ENCODE measurements at regions not wholly inside any gene's neighbourhood (a gene's known extent, or its start where the extent isn't known, plus 50 kb on each side); places are given as distances from the start of the nearest gene placed in this dataset.
"Not testable (repeated sequence)": the region's sequence is repeated elsewhere in the genome, so short reads cannot be mapped to it uniquely, and the experiment has no call there.

DNA sequence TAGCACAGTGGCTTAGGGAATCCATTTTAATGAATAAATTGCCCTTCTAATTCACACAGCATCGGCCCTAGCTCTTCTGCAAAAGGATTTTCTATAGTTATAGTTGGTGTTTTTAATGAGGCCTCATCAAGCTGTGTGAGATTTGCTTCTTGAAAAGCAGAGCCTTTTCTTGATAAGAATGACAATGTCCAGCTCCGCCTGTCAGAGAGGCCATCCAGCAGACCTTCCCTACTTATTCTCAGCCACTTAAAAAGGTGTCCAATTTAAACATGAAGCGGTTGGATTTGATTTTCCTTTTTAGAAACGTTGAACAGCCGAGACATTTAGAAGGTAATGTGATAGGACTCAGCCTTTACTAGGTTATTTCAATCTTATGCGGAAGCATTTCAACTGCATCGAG, 134.4 kb downstream of the ZNF608 start:
- ATAC-seq (ENCODE audit: low FRiP score) = no peak
- TF ChIP-seq, protein P1, sequence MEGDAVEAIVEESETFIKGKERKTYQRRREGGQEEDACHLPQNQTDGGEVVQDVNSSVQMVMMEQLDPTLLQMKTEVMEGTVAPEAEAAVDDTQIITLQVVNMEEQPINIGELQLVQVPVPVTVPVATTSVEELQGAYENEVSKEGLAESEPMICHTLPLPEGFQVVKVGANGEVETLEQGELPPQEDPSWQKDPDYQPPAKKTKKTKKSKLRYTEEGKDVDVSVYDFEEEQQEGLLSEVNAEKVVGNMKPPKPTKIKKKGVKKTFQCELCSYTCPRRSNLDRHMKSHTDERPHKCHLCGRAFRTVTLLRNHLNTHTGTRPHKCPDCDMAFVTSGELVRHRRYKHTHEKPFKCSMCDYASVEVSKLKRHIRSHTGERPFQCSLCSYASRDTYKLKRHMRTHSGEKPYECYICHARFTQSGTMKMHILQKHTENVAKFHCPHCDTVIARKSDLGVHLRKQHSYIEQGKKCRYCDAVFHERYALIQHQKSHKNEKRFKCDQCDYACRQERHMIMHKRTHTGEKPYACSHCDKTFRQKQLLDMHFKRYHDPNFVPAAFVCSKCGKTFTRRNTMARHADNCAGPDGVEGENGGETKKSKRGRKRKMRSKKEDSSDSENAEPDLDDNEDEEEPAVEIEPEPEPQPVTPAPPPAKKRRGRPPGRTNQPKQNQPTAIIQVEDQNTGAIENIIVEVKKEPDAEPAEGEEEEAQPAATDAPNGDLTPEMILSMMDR (IDR thresholded peaks at IDR 0.05) = no peak
- no peak for DNase-seq (ENCODE audit: low spot score)

GRCh38 chr5:124611262-124611661, 135.2 kb downstream of the ZNF608 start:
- not testable (repeated sequence) for ATAC-seq (ENCODE audit: low FRiP score); DNase-seq (ENCODE audit: low spot score)

DNA sequence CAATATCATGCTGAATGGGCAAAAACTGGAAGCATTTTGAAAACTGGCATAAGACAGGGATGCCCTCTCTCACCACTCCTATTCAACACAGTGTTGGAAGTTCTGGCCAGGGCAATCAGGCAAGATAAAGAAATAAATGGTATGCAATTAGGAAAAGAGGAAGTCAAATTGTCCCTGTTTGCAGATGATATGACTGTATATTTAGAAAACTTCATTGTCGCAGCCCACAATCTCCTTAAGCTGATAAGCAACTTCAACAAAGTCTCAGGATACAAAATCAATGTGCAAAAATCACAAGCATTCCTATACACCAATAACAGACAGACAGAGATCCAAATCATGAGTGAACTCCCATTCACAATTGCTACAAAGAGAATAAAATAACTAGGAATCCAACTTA, 136.8 kb downstream of the ZNF608 start:
- ATAC-seq (ENCODE audit: low FRiP score); DNase-seq (ENCODE audit: low spot score): not testable (repeated sequence)

- TF ChIP-seq, protein P1 (IDR thresholded peaks at IDR 0.05) = no peak
- DNase-seq (ENCODE audit: low spot score) = no peak
- ATAC-seq (ENCODE audit: low FRiP score) = no peak
These were observed 139.9 kb downstream of the ZNF608 start for GRCh38 chr5:124606543-124606942.

DNA sequence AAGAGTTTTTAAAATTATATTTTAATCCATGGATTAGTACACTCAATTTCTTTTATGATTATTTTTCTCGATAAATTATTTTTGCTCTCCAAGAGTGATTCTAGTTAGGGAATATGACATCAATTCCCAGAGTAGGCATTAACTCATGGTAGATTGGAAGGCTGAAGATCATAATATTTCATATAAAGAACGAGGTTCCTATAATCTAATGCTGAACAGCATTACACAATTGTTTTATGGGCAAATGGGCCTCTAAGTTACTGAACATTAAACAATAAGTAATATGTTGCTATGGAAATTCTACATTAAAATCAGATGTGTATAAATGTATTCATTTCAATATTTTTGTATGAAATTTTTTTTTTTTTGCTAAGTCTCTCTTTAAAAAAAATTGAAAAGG, 140.3 kb downstream of the ZNF608 start:
- ATAC-seq (ENCODE audit: low FRiP score) (no peak), DNase-seq (ENCODE audit: low spot score) (no peak)
- TF ChIP-seq, protein P1 (IDR thresholded peaks at IDR 0.05) = no peak

GRCh38 chr5:124605541-124605940, 140.9 kb downstream of the ZNF608 start:
- TF ChIP-seq, protein P1 (IDR thresholded peaks at IDR 0.05) = no peak
- no peak for DNase-seq (ENCODE audit: low spot score)
- ATAC-seq (ENCODE audit: low FRiP score) = no peak

DNA sequence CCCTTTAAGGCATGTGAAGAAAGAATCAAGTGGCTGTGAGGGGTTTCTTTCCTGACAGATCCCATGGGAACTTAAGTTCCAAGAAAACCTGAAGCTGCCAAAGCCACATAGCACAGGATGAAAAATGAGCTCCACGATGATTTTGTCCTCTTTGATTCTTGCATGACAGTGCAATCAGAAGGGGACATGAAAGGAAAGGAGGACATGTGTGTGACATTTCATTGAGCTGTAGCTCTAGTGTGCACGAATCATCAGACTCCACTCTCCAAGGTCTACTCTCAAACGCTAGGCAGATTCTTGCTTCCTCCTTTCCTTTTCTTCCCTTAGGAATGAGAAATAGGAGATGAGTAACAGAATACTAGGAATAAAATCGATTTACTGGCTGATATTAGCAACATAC, 142.0 kb downstream of the ZNF608 start:
- DNase-seq (ENCODE audit: low spot score) (no peak), ATAC-seq (ENCODE audit: low FRiP score) (no peak)
- TF ChIP-seq, protein P1 (IDR thresholded peaks at IDR 0.05) = no peak

DNA sequence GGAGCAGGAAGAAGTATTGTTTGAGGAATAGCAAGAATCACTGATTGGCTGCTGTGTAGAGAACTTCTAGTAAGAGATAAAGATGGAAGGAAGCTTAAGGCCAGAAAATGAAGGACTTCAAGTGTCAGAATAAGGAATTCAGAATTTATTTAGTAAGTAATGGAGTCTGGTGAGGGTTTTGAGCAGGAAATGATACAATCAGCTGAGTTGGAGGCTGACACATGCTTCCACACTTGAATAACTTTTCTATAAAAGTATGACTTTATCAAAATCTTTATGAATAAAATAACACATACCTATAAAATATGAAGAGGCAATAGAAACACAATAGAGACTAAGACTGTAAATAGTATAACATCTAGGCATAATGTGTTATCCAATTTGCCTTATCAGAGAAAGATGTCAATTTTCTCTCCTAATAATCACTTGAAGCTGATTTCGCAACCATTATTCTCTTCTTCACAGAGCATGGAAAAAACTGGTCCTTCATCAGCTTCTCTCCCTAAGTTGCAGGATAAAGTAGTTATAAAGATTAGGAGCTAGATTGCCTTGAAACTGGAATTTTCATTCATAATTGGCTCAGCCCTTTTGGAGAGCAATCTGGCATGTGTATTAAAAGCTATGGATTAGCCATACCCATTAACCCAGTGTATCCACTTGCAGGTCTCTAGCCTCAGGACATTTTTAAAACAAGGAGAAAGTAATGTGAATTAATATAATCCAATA, 143.4 kb downstream of the ZNF608 start:
- TF ChIP-seq, protein P1 (IDR thresholded peaks at IDR 0.05) = no peak
- ATAC-seq (ENCODE audit: low FRiP score) = no peak
- DNase-seq (ENCODE audit: low spot score) = no peak

All from omental fat pad (tissue), 3 donors.